Stimulated activated CD8-positive, alpha-beta memory T cell treated with anti-CD3 and anti-CD28 coated beads, Interleukin-12 subunit alpha, Interleukin-12 subunit beta, amount 100 ng/mL, for 1 hour (primary cell): ENCODE measurements at regions not wholly inside any gene's neighbourhood (a gene's known extent, or its start where the extent isn't known, plus 50 kb on each side); places are given as distances from the start of the nearest gene placed in this dataset.

Source experiments
- DNase-seq: peaks from one replicate; pipeline ENCODE4 v3.0.0-alpha.2; 2020; ENCODE audit warnings: low read depth

DNA sequence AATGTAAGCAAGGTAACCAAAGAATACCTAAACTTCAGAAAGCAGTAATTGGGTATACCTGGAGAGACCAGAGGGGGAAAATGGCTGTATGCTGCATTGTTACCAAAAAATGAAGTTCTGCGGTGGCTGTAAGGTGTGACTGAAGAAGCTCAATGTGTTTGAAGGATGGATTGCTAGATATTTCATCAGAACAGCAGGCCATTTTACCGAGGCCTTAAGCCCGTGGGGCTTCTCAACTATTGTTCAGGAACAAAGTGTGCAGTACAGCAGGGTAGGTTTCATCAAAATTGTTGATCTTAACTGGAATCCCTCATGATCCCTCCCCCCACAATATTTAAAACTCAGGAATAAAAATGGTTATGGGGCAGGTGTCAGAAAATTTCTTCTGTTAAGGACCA lies 204.0 kb upstream of the GHITM start:
- no peak for DNase-seq

DNA sequence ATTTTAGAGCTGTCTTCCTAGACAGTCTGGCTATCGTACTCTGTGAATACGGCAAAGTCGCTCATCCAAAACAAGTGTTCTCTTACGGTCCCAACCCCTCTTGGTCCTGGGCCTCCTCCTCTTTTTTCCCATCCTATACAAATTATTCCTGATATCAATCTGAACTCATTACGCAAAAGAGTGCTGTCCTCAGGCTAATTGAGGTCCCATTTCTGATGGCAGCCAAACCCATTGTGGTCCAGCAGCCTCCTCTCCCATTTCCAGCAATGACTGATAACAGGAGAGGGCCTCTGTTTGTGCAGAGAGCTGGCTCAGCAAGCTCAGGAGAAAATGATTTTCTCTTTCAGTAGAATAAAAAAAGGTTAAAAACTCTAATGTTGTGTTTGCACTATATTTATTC lies 203.4 kb upstream of the GHITM start:
- no peak for DNase-seq

GRCh38 chr10:83937161-83937560 lies 202.1 kb upstream of the GHITM start:
- no peak for DNase-seq

DNA sequence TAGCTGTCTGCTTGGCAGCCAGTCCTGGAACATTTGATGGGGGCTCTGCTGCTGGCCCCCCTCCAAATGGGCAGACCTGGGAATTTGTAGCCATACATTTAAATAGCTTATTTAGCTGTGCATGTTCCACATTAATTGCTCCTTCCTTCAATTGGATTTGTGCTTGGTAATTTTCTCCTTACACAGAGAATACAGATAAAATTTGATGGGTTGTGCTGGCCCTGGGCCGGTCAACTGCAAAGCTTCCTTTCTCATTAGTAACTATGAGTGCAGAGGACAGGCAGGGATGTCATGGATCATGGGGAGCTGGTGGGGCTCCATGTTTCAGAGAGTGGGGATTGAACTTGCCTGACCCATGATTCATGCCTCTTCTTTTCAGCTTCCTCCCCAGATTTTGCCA lies 201.5 kb upstream of the GHITM start:
- no peak for DNase-seq

- no peak for DNase-seq
Observed at GRCh38 chr10:83941189-83941588, 198.1 kb upstream of the GHITM start.

DNA sequence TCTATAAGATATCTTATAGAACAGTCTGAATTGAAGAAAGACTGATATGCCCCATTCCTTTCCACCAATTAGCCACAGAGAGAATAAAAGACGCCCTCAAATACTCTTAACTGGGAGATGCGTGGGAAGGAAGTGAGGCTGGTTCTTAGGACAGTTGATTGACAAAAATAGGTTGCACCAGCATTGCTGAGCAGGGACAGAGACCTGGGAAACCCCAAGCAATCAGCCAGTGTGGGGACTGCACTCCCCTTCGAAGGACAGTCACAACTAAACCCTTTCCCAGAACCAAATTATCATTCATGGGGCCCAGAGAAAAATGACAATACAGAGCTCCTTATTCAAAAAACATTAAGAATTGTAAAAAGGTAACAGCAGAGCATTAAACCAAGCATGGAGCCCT lies 196.9 kb upstream of the GHITM start:
- no peak for DNase-seq

GRCh38 chr10:83943049-83943448 lies 196.3 kb upstream of the GHITM start:
- DNase-seq, result no peak

GRCh38 chr10:83943920-83944319 lies 195.4 kb upstream of the GHITM start:
- no peak for DNase-seq

DNA sequence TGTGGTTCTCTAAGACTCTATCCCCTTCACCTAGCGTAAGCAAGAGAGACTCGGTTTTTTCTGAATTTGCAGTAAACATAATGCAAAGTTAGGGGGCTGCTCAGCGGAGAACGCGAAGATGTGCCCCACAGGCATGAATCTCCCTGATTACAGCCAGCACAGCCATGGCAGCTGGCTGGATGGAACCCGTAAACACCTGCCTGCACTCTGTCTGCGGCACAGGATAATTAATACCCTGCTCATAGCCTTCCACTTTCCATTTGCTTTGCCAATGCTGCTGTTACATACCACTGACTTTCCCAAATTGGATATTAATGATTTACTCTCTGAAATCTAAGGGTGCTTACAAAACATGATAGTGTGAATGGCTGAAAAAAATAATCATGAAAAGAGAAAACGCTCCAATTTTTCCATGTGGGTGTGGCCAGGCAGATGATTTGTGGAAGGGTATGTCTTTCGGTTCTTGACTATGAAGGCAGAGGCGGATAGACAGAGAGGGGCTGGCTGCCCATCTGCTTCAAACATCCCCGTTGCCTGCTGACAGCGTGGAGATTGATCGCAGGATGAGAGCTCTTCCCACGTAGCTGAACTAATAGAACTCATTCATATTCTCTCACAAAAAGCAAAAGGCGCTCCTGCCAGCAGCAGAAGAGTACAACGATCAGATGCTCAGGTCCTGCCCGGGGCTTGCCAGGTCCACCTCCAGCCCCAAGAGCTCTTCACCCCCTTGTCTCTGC lies 193.2 kb upstream of the GHITM start:
- DNase-seq, result no peak

GRCh38 chr10:83952314-83952713 lies 187.0 kb upstream of the GHITM start:
- DNase-seq, result no peak

DNA sequence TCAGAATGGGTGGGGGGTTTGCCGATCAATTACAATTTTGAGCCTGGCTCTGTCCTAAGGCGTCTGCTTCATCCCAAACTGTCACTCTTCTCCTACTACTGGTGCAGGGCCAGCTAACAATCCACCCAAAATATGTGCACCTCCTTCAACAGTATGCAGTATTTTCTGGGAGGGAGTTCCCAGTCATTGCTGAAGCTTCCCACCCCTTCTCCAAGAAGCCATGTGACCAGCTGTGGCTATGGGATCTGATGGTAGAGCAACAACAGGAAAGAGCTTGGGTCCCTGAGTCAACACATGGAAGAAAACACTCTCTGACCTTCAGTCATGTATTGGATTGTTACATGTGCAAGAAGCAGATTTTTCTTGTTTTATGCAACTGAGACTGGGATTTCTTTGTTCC lies 185.7 kb upstream of the GHITM start:
- DNase-seq, result no peak

DNA sequence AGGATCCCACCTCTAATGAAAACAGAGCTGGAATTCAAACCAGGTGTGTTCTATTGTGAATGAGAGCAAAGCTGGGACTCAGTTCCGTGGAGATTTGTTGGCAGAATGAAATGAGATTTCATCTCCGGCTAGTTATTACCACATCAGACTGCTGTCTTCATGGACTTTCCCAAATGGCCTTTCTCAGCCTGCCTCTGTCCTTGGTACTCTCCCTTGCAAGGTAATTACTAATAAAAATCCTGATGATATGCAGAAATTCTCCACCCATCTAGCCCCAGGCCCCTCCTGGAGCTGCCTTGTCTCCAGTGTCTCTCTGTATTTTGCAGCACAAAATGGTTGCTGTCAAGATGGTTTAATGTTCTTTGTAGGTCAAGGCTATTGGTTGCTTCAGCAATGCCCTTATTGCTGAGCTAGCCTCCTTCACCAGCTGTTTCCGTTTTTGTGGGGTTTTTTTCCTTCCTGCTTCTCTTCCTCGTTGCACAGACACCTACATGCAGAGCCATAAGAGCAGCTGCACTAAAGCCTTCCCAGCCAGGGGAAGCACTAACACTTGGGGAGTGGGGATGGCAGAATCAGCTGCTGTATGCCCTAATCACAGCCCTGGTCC lies 185.0 kb upstream of the GHITM start:
- DNase-seq, result no peak

DNA sequence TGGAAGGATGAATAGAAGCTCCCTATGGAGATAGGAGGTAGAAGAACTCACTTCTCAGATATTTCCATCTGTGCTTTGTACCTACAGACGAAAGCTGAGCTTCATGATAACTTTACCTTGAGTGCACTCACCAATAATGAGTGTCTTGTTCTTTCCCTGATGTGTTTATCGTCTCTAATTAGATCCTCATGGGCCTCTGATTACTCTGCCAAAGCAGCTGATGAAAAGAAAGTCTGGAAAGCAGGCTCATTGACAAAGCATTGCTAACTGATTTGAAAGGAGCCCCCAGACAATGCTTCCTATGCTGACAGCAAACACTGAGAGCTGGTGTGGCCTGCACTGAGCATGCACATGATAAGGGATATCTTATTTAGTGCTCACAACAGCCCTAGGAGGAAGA lies 183.9 kb upstream of the GHITM start:
- DNase-seq, result no peak

- no peak for DNase-seq
Observed at GRCh38 chr10:83957168-83957947, 182.0 kb upstream of the GHITM start.

GRCh38 chr10:83959328-83959727 lies 180.0 kb upstream of the GHITM start:
- no peak for DNase-seq

DNA sequence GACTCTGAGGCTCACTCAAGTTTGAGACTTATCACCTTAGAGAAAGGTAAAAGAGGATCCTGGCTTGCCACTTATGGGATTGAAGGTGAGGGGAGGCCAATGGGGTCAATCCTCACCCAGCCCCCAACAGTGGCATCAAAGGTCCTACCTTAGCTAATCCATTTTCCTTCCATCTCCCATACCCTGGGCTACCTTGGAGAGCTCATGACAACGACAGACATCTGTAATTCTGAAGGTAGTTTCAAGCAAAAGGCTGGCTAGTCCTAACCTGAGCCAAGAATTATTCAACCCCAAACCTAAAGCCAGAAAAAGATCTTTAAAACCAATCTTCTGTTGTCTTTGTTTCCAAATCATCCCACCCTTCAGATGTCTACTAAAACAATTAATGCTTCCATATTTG lies 179.2 kb upstream of the GHITM start:
- no peak for DNase-seq

- no peak for DNase-seq
Observed at GRCh38 chr10:83961620-83962019, 177.7 kb upstream of the GHITM start.

DNA sequence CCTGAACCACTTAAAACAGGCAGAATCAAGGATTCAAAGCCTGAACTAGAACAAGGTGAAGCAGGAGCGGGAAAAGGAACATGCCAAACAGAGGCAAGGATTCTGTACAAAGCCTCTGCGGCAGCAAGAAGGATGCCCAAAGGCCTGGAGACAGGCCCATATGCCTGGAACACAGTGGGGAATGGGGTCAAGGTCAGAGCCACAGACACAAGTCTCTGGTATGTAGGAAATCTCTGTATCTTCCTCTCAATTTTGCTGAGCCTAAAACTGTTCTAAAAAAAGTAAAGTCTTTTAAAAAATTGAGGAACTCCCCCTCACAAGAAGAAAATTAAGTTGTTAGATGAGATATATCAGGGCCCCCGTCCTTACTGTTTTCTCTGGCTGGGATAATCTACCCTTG lies 175.9 kb upstream of the GHITM start:
- no peak for DNase-seq

GRCh38 chr10:83965473-83965872 lies 173.8 kb upstream of the GHITM start:
- DNase-seq, result no peak

DNA sequence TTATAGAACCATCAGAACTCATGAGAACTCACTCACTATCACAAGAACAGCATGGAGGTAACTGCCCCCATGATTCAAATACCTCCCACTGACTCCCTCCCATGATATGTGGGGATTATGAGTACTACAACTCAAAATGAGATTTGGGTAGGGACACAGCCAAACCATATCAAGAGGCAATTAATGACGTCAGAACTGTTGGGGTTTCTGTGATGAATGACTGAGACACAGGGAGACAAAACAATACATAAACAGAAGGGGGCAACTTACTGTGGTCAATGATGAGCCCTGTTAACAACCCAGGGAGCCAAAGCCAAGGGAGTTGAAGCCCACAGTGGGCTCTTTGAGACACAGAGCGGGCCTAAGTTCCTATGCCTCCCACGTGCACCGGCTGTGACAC lies 171.3 kb upstream of the GHITM start:
- no peak for DNase-seq

GRCh38 chr10:83978681-83979383 lies 160.5 kb upstream of the GHITM start:
- DNase-seq, result no peak

DNA sequence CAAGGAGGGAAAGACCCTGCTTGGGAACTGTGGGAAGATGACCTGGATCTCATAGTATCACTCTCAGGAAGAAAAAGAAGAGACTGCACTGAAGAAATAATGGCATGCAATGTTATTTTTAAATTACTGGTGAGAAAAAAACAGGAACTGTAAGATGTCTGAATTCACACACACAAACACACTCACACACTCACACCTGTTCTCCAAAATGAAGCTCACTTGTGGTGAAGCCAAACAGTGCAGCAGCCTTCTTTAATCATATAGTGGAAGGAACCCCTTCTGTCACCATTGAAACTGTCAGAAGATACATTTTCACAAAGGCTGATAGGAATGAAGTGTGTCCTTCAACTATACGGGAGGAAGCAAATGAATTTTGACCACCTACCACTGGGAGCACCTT lies 156.5 kb upstream of the GHITM start:
- DNase-seq, result no peak
